Gastroesophageal sphincter (tissue), 4 donors: ENCODE measurements at regions not wholly inside any gene's neighbourhood (a gene's known extent, or its start where the extent isn't known, plus 50 kb on each side); places are given as distances from the start of the nearest gene placed in this dataset.

ENCODE experiments used
- ATAC-seq: fragments of 150-250 bp; one replicate; pipeline ENCODE4 v1.9.1; 2016; ENCODE audit warnings: mild to moderate bottlenecking, moderate library complexity
- H3K27ac ChIP-seq, 4 donors: fragments of 200-600 bp; sonication (generic) in 3 of 4; 1 replicate in 3 of 4; 2 replicates in 1 of 4; pipeline ENCODE4 v1.5.1; 2016 to 2019
- H3K27me3 ChIP-seq: fragments of 200-600 bp; sonication (generic); one replicate; pipeline ENCODE4 v1.5.1; 2019
- H3K36me3 ChIP-seq, 2 donors: fragments of 200-600 bp; sonication (generic); one replicate each; pipeline ENCODE4 v1.5.1; 2019; ENCODE audit warnings: control low read depth in 1 of 2
- H3K4me1 ChIP-seq, 3 donors: fragments of 200-600 bp; sonication (generic); 1 replicate in 2 of 3; 2 replicates in 1 of 3; pipeline ENCODE4 v1.5.1; 2016 to 2019; ENCODE audit warnings: control low read depth in 2 of 3
- H3K4me3 ChIP-seq, 2 donors: fragments of 200-600 bp; sonication (generic); one replicate each; pipeline ENCODE4 v1.5.1; 2019; ENCODE audit warnings: mild to moderate bottlenecking in 1 of 2, moderate library complexity in 1 of 2
- H3K9me3 ChIP-seq, 3 donors: fragments of 200-600 bp; sonication (generic); one replicate each; pipeline ENCODE4 v1.5.1; 2017 to 2019; ENCODE audit warnings: control low read depth in 2 of 3
- EP300 ChIP-seq: sonication (generic); formaldehyde crosslinking; IDR thresholded peaks from one replicate; pipeline ENCODE4 v1.6.1; 2017; ENCODE audit warnings: antibody characterized with exemption, mild to moderate bottlenecking
- POLR2A ChIP-seq, 2 donors: fragments of 450-650 bp; IDR thresholded peaks; one replicate each; pipeline ENCODE4 v1.6.1; 2017; ENCODE audit warnings: antibody characterized with exemption in 2 of 2, mild to moderate bottlenecking in 2 of 2, moderate library complexity in 1 of 2
- POLR2AphosphoS5 ChIP-seq: sonication (generic); formaldehyde crosslinking; IDR thresholded peaks from one replicate; pipeline ENCODE4 v1.6.1; 2017; ENCODE audit warnings: antibody characterized with exemption
- WGBS, 2 donors: methylation state at CpG; one replicate each; pipeline ENCODE4 v1.1.5; 2018; ENCODE audit warnings: low coverage in 1 of 2; 5-methylcytosine and 5-hydroxymethylcytosine counted together
- small RNA-seq, 4 donors: library from RNA; depleted of rRNA; stranded (forward); fragments of <200 nt; gene quantifications; one replicate each; pipeline ENCODE3, GENCODE V24; 2016
- TF ChIP-seq, protein P1 (sequence below), 4 experiments: fragments of 200-600 bp in 2 of 4; fragments of 450-650 bp in 2 of 4; sonication (generic) in 1 of 4; IDR thresholded peaks; one replicate each; pipeline ENCODE4 v1.5.1; 2017 to 2019; ENCODE audit warnings: antibody characterized with exemption in 4 of 4, mild to moderate bottlenecking in 2 of 4, moderate library complexity in 2 of 4

DNA sequence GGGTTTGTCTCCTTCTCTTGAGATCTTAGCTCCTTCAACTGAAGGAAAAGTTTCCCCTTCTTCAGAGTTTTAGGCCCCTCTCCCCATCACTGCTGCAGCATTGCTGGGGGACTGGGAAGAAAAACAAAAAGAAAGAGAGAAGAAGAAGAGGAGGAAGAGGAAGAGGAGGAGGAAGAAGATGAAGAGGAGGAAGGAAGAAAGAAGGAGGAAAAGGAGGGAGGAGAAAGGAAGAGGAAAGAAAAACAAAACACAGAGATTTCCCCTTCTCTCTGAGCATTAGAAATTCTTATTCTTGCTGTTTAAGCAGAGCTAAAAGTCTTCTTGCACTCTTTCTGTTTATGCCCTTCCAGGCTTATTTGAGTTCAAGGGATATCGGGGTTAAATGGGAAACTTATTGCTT, 219.8 kb upstream of the AMIGO2 start:
- TF ChIP-seq POLR2AphosphoS5 = no peak
- TF ChIP-seq POLR2A (IDR thresholded peaks at IDR 0.05) = no peak
- TF ChIP-seq, protein P1, sequence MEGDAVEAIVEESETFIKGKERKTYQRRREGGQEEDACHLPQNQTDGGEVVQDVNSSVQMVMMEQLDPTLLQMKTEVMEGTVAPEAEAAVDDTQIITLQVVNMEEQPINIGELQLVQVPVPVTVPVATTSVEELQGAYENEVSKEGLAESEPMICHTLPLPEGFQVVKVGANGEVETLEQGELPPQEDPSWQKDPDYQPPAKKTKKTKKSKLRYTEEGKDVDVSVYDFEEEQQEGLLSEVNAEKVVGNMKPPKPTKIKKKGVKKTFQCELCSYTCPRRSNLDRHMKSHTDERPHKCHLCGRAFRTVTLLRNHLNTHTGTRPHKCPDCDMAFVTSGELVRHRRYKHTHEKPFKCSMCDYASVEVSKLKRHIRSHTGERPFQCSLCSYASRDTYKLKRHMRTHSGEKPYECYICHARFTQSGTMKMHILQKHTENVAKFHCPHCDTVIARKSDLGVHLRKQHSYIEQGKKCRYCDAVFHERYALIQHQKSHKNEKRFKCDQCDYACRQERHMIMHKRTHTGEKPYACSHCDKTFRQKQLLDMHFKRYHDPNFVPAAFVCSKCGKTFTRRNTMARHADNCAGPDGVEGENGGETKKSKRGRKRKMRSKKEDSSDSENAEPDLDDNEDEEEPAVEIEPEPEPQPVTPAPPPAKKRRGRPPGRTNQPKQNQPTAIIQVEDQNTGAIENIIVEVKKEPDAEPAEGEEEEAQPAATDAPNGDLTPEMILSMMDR (IDR thresholded peaks at IDR 0.05) = no peak
- no peak for TF ChIP-seq EP300
- Histone ChIP-seq H3K27ac (no peak overlapping the region), H3K4me3 (no peak overlapping the region), H3K4me1 (no peaks in the 10 kb centered on the region), H3K27me3 (no peaks in the 10 kb centered on the region), H3K9me3 (no peaks in the 10 kb centered on the region), H3K36me3 (no peaks in the 10 kb centered on the region)
- 62 to 64% methylated on average over 1 of the region's 1 CpG for WGBS, 2 donors
- no peak for ATAC-seq

DNA sequence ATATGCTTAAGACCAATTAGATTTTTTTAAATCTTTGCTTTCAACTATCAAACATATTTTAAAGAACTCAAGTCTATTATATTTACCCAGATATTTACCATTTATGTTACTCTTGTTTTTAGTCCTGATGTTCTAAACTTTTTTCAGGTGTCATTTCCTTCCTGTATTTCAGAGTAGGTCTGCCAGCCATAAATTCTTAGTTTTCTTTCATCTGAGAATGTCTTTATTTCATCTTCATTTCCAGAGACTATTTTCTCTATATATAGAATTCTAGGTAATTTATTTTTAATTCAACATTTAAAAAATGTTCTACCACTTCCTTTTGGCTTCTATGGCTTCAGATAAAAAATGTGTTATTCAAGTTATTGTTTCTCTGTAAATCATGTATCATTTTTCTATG, 218.2 kb upstream of the AMIGO2 start:
- Histone ChIP-seq H3K27ac (no peak overlapping the region), H3K4me1 (no peaks in the 10 kb centered on the region), H3K4me3 (no peak overlapping the region), H3K27me3 (no peaks in the 10 kb centered on the region), H3K9me3 (no peaks in the 10 kb centered on the region), H3K36me3 (no peaks in the 10 kb centered on the region)
- no peak for ATAC-seq
- TF ChIP-seq POLR2A (IDR thresholded peaks at IDR 0.05) = no peak

DNA sequence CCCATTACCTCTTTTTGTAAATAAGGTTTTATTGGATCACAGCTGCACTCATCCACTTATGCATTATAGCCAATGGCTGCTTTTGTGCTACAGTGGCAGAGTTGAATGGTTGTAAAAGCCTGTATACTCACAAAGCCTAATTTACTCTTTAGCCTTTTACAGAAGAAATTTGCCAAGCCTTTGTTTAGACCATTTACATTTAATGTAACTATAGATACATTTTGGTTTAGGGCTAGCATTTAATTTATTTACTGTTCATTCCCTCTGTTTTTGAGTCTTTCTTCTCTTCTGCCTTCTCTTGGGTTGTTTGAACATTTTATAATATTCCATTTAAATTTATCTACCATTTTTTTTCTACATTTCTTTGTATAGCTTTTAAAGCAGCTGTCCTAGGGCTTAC, 217.1 kb upstream of the AMIGO2 start:
- Histone ChIP-seq H3K27ac (no peak overlapping the region), H3K9me3 (no peaks in the 10 kb centered on the region), H3K4me3 (no peak overlapping the region), H3K36me3 (no peaks in the 10 kb centered on the region), H3K4me1 (no peaks in the 10 kb centered on the region), H3K27me3 (no peaks in the 10 kb centered on the region)
- TF ChIP-seq POLR2A (IDR thresholded peaks at IDR 0.05) (no peak), POLR2AphosphoS5 (no peak), EP300 (no peak)
- TF ChIP-seq, protein P1 (IDR thresholded peaks at IDR 0.05) = no peak
- ATAC-seq = no peak

DNA sequence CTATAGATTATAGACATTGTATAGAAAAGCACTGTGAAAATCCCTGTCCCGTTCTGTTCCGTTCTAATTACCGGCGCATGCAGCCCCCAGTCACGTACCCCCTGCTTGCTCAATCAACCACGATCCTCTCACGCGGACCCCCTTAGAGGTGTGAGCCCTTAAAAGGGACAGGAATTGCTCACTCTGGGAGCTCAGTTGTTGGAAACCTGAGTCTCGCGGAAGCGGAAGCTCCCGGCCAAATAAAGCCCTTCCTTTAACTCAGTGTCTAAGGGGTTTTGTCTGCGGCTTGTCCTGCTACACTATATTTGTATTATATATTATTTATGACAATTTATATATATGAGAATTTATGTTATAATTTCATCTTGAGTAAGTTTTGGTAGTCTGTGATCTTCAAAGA, 213.6 kb upstream of the AMIGO2 start:
- TF ChIP-seq, protein P1 (IDR thresholded peaks at IDR 0.05) = no peak
- TF ChIP-seq EP300 = no peak
- TF ChIP-seq POLR2A (IDR thresholded peaks at IDR 0.05) = no peak
- no peak for TF ChIP-seq POLR2AphosphoS5
- WGBS, 2 donors = 93% methylated on average over 10 to 11 of the region's 13 CpGs
- H3K4me1 ChIP-seq = no peaks in the 10 kb centered on the region
- H3K9me3 ChIP-seq = no peaks in the 10 kb centered on the region
- no peak overlapping the region for H3K4me3 ChIP-seq
- H3K27me3 ChIP-seq = no peaks in the 10 kb centered on the region
- H3K27ac ChIP-seq = no peak overlapping the region
- ATAC-seq = no peak
- no peaks in the 10 kb centered on the region for H3K36me3 ChIP-seq

DNA sequence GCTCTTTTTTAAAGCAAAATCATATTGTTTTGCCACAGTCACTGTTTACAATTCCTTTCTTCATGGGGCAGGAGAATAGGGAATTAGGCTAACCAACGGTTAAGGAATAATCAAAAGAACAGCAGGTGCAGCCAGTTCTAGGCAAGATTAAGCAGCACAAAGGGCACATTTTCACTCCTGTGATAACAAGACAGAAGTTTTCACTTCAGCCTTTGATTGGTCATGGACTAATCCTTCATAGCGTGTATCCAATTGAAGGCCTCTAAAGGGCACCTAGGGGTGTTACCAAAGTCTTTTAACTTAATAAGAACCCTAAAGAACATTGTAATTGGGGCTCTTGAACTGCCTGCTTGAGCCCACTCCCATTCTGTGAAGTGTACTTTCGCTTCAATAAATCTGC, 206.9 kb upstream of the AMIGO2 start:
- no peak for TF ChIP-seq EP300
- no peaks in the 10 kb centered on the region for H3K27me3 ChIP-seq
- no peak for ATAC-seq
- WGBS, 2 donors = 66 to 79% methylated on average over 2 to 3 of the region's 3 CpGs
- H3K4me3 ChIP-seq = no peak overlapping the region
- no peaks in the 10 kb centered on the region for H3K36me3 ChIP-seq
- H3K4me1 ChIP-seq = no peaks in the 10 kb centered on the region
- H3K9me3 ChIP-seq = no peaks in the 10 kb centered on the region
- no peak overlapping the region for H3K27ac ChIP-seq

Small RNA genes lying in the stretch of these regions (small RNA-seq; reads per million reads assigned to genes)
- gene AC004486.1 (0 reads per million in 4 donors), gene MIR4494 (0 reads per million in 4 donors), gene RF00264 (0 reads per million in 4 donors)
